SHP77 treated with DMSO at 0.1 percent for 48 hours (cell line): ENCODE measurements at regions not wholly inside any gene's neighbourhood (a gene's known extent, or its start where the extent isn't known, plus 50 kb on each side); places are given as distances from the start of the nearest gene placed in this dataset.
"Not testable (repeated sequence)": the region's sequence is repeated elsewhere in the genome, so short reads cannot be mapped to it uniquely, and the experiment has no call there.

Experiments
- DNase-seq: peaks from one replicate; lab custom pipeline; 2025; lab: John Stamatoyannopoulos, UW

DNA sequence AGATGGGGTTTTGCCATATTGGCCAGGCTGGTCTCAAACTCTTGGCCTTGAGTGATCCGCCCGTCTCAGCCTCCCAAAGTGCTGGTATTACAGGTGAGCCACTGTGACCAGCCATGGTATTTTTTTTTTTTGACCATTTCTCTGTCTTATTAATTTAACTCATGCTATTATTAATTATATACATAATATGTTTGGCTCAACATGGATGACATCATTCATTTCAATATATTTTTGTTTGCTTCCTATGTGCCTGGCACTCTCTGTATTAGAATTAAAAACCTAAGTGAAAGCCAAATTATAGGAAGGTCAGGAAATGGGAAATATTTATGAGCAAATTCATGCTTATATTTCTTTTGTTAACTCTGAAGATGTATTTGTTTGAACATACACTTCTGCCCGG is 55.8 kb upstream of the AKIRIN2 start:
- DNase-seq, result no peak

DNA sequence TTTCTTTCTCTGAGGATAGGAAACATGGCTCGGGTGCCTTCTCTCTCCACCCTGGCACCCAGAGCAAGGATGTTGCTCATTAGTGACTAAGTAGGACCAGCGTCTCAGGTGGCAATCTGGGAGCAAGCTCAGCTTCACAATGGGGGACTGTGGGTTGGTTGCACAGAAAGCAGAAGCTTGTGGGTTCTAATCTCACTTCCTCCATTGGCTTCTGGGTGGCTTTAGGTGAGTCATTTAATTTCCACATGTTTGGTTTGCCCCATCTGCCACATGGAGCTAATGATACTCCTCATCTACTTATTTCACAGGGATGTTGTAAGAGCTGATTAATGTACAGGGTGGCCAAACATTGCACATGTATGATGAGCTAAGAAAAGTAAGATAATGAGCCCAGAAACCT is 54.8 kb upstream of the AKIRIN2 start:
- no peak for DNase-seq

DNA sequence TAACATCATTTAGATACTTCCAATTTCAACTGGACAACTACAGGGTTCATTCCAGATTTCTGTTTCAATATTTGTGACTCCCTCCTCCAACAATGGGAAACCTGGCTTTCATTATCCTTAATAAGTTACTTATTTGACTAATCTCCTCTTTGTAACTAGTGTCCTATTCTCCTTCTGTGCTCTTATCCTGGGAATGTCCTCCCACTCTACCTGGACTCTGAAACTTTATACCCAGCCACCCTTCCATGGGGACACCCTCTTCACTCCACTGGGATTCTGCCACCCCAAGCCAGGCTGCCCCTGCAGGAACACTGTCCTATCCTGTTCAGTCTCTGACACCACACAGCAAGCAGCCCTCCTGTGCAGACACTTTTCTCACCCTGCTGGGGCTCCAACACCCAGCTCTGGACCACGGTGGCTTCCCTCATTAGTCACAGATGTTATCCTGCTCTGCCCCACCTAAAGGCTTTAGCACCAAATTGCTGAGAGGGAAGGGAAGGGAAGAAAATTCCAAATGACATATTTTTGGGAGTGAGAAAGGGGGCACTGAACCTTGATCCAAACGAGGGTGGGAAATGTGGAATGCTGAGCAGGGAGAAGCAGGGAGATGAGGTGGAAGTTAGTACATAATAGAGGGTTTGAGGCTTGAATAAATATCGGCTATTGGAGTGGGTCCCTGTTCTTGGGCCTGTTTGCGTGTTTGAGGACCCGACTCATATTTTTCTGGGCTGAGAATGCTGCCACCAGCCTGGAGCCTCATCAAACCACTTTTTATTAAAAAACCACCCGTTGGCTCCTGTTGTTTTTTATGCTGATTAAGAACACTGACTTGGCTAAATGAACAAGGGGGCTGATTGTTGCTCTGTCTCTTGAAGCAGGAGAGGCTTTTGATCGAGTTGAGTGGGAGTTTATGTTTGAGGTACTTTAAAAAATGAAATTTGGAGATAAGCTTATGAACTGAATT is 54.0 kb upstream of the AKIRIN2 start:
- DNase-seq, result no peak

DNA sequence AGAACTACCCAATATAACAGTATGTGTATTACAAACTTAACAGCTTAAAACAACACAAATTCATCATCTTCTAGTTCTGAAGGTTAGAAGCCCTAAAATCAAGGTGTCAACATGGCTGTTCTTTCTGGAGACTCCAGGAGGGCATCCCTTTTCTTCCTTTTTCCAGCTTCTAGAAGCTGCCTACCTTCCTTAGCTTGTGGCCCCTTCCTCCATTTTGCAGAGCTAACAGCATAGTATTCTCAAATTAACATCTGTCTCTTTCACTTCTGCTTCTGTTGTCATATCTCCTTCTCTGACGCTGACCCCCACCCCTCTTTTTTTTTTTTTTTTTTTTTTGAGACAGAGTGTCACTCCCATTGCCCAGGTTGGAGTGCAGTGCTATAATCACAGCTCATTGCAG is 52.8 kb upstream of the AKIRIN2 start:
- DNase-seq, result no peak

DNA sequence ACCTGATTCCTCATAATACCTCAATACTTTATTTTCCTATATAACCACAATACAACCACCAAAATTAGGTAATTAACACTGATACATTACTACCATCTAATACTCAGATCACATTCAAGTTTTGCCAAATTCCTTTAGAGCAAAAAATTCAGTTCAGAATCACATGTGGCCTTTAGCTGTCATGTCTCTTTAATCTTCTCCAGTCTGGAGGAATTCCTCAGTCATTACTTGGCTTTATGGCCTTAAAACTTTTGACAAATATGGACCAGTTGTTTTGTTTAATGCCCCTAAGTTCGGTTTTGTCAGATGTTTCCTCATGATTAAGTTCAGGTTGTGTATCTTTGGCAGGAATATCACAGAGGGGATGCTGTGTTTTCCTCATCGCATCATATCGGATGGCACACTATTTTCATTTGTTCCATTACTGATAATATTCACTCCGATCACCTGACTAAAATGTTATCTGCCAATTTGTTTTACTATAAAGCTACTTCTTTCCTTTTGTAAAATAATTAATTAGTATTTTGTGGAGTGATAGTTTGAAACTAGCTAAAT is 51.2 kb upstream of the AKIRIN2 start:
- no peak for DNase-seq

DNA sequence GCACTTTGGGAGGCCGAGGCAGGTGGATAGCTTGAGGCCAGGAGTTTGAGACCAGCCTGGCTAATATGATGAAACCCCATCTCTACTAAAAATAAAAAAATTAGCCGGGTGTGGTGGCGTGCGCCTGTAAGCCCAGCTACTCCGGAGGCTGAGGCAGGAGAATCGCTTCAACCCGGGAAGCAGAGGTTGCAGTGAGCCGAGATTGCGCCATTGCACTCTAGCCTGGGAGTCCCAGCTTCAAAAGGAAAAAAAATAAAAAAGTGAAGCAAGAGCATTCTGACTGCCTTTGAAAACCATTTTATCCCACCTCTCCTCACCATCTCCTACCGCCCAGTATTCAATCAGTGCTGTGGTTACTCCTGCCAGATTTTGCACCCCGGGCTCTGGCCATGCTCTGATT is 50.5 kb upstream of the AKIRIN2 start:
- not testable (repeated sequence) for DNase-seq
